ENCODE measurements at regions not wholly inside any gene's neighbourhood (a gene's known extent, or its start where the extent isn't known, plus 50 kb on each side); places are given as distances from the start of the nearest gene placed in this dataset.
A peak's percentile ranks its signal among the peaks of the same experiment; 100 is the strongest.

DNA sequence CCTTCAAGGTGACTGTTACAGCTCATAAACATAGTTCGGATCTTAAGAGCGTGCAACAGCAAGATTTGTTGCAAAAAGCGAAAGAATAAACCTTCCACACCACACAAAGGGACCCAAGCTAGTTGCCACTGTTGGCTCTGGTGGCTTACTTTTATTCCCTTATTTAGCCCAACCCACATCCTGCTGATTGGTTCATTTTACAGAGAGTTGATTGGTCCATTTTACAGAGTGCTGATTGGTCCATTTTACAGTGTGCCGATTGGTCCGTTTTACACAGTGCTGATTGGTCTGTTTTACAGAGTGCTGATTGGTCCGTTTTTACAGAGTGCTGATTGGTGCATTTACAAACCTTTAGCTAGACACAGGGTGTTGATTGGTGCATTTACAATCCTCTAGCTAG, 776.9 kb upstream of the CNTN5 start:
- intact Hi-C loops (cut with micrococcal nuclease) = no loop called here
- Histone ChIP-seq H3K4me2 (replicated peaks; ENCODE audit: low read depth, low read length, poor library complexity, severe bottlenecking) (no peak overlapping the region), H4K20me1 (ENCODE audit: control insufficient read depth, insufficient read depth, low read length, poor library complexity, severe bottlenecking) (no peaks in the 10 kb centered on the region), H3K4me3 (ENCODE audit: control extremely low read depth in 1 of 5, extremely low read depth in 1 of 5, insufficient read depth in 1 of 5, low read depth in 2 of 5, low read length in 4 of 5) (no peak overlapping the region), H3K27ac (ENCODE audit: low read length in 2 of 2) (no peak overlapping the region), H3K9me3 (ENCODE audit: control extremely low read depth in 1 of 3, control insufficient read depth in 2 of 3, insufficient read depth in 1 of 3, low read length in 2 of 3) (peaks cover 0 to 2% (median 0%) of the 10 kb centered on the region in 3 donors), H2AFZ (ENCODE audit: insufficient read depth, low read depth, low read length, poor library complexity, severe bottlenecking) (no peak overlapping the region), H3K36me3 (replicated peaks in 1 of 2; ENCODE audit: control extremely low read depth in 1 of 2, control insufficient read depth in 1 of 2, extremely low read depth in 1 of 2, insufficient read depth in 2 of 2, low read length in 1 of 2) (no peaks in the 10 kb centered on the region), H3K9ac (ENCODE audit: low read length) (no peak overlapping the region), H3K79me2 (ENCODE audit: control insufficient read depth, insufficient read depth, low read length) (no peaks in the 10 kb centered on the region), H3K4me1 (ENCODE audit: control insufficient read depth in 2 of 2, insufficient read depth in 2 of 2, low read length in 2 of 2) (no peaks in the 10 kb centered on the region), H3K27me3 (replicated peaks in 1 of 4; ENCODE audit: control extremely low read depth in 1 of 4, control insufficient read depth in 3 of 4, insufficient read depth in 4 of 4, low read length in 3 of 4) (no peaks in the 10 kb centered on the region)
- Mint-ChIP-seq H3K4me3 (no peak overlapping the region), H3K27me3 (no peaks in the 10 kb centered on the region), H3K9me3 (ENCODE audit: insufficient read depth) (peaks cover 7% of the 10 kb centered on the region), H3K4me1 (no peaks in the 10 kb centered on the region), H3K27ac (no peak overlapping the region)
- ChIA-PET POLR2A (no interaction called here), CTCF (no interaction called here)
- TF ChIP-seq, protein P1, sequence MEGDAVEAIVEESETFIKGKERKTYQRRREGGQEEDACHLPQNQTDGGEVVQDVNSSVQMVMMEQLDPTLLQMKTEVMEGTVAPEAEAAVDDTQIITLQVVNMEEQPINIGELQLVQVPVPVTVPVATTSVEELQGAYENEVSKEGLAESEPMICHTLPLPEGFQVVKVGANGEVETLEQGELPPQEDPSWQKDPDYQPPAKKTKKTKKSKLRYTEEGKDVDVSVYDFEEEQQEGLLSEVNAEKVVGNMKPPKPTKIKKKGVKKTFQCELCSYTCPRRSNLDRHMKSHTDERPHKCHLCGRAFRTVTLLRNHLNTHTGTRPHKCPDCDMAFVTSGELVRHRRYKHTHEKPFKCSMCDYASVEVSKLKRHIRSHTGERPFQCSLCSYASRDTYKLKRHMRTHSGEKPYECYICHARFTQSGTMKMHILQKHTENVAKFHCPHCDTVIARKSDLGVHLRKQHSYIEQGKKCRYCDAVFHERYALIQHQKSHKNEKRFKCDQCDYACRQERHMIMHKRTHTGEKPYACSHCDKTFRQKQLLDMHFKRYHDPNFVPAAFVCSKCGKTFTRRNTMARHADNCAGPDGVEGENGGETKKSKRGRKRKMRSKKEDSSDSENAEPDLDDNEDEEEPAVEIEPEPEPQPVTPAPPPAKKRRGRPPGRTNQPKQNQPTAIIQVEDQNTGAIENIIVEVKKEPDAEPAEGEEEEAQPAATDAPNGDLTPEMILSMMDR (IDR thresholded peaks at IDR 0.05) = no peak
- TF ChIP-seq EZH2 (IDR thresholded peaks at IDR 0.05; ENCODE audit: borderline replicate concordance, insufficient read depth, low read depth, low read length, poor library complexity, severe bottlenecking) = no peak
- ATAC-seq (ENCODE audit: low read depth) (no peak), DNase-seq (no peak)
- 100% methylated on average over 3 of the region's 6 CpGs for WGBS (ENCODE audit: insufficient coverage)

DNA sequence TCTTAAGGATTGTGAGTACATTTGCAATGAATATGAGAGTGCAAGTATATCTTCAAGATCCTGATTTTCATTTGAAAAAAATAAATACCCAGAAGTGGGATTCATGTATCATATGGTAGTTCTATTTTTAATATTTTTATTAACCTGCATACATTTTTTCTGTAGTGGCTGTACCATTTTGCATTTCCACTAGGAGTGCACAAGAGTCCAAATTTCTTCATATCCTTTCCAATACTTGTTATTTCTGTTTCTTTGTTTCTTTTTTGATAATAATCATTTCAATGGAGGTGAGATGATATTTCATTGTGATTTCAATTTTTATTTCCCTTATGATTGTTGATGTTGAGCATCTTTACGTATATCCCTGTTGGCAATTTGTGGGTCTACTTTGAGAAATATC, 759.8 kb upstream of the CNTN5 start:
- no peaks in the 10 kb centered on the region for H4K20me1 ChIP-seq (ENCODE audit: control insufficient read depth, insufficient read depth, low read length, poor library complexity, severe bottlenecking)
- POLR2A ChIA-PET = no interaction called here
- H3K9me3 Mint-ChIP-seq (ENCODE audit: insufficient read depth) = no peaks in the 10 kb centered on the region
- H3K9ac ChIP-seq (ENCODE audit: low read length) = no peak overlapping the region
- no peak overlapping the region for H3K27ac ChIP-seq (ENCODE audit: low read length in 2 of 2)
- H3K4me3 Mint-ChIP-seq = no peak overlapping the region
- no peak overlapping the region for H2AFZ ChIP-seq (ENCODE audit: insufficient read depth, low read depth, low read length, poor library complexity, severe bottlenecking)
- H3K27ac Mint-ChIP-seq = no peak overlapping the region
- H3K4me3 ChIP-seq (ENCODE audit: control extremely low read depth in 1 of 5, extremely low read depth in 1 of 5, insufficient read depth in 1 of 5, low read depth in 2 of 5, low read length in 4 of 5) = no peak overlapping the region
- DNase-seq (no peak), ATAC-seq (ENCODE audit: low read depth) (no peak)
- H3K9me3 ChIP-seq (ENCODE audit: control extremely low read depth in 1 of 3, control insufficient read depth in 2 of 3, insufficient read depth in 1 of 3, low read length in 2 of 3) = peaks cover 0 to 5% (median 1%) of the 10 kb centered on the region in 3 donors
- no peaks in the 10 kb centered on the region for H3K4me1 Mint-ChIP-seq
- intact Hi-C loops (cut with micrococcal nuclease) = no loop called here
- H3K36me3 ChIP-seq (replicated peaks in 1 of 2; ENCODE audit: control extremely low read depth in 1 of 2, control insufficient read depth in 1 of 2, extremely low read depth in 1 of 2, insufficient read depth in 2 of 2, low read length in 1 of 2) = no peaks in the 10 kb centered on the region
- H3K27me3 ChIP-seq (replicated peaks in 1 of 4; ENCODE audit: control extremely low read depth in 1 of 4, control insufficient read depth in 3 of 4, insufficient read depth in 4 of 4, low read length in 3 of 4) = no peaks in the 10 kb centered on the region
- H3K27me3 Mint-ChIP-seq = no peaks in the 10 kb centered on the region
- no peak for TF ChIP-seq EZH2 (IDR thresholded peaks at IDR 0.05; ENCODE audit: borderline replicate concordance, insufficient read depth, low read depth, low read length, poor library complexity, severe bottlenecking)
- TF ChIP-seq, protein P1 (IDR thresholded peaks at IDR 0.05) = peak; percentile 7
- H3K4me2 ChIP-seq (replicated peaks; ENCODE audit: low read depth, low read length, poor library complexity, severe bottlenecking) = no peak overlapping the region
- no peaks in the 10 kb centered on the region for H3K4me1 ChIP-seq (ENCODE audit: control insufficient read depth in 2 of 2, insufficient read depth in 2 of 2, low read length in 2 of 2)
- no CpG with 5 or more reads among the region's 1 CpG for WGBS (ENCODE audit: insufficient coverage)
- CTCF ChIA-PET = no interaction called here
- no peaks in the 10 kb centered on the region for H3K79me2 ChIP-seq (ENCODE audit: control insufficient read depth, insufficient read depth, low read length)
